Epithelial cell of prostate (primary cell): ENCODE measurements at regions not wholly inside any gene's neighbourhood (a gene's known extent, or its start where the extent isn't known, plus 50 kb on each side); places are given as distances from the start of the nearest gene placed in this dataset.
A peak's percentile ranks its signal among the peaks of the same experiment; 100 is the strongest.
"Not testable (repeated sequence)": the region's sequence is repeated elsewhere in the genome, so short reads cannot be mapped to it uniquely, and the experiment has no call there.

ENCODE experiments used
- DNase-seq: peaks from one replicate; pipeline ENCODE4 v3.0.0-alpha.2; 2011; ENCODE audit warnings: low read depth, low spot score
- H3K27ac ChIP-seq: fragments of 450-650 bp; 2 replicates; pipeline ENCODE4 v1.5.1; 2017; ENCODE audit warnings: mild to moderate bottlenecking

- H3K27ac ChIP-seq: no peak overlapping the region
- DNase-seq: no peak
Observed at GRCh38 chr1:173297798-173298391, 90.8 kb upstream of the TNFSF4 start.

GRCh38 chr1:173300061-173301044 is 93.2 kb upstream of the TNFSF4 start:
- DNase-seq: no peak
- H3K27ac ChIP-seq: no peak overlapping the region

GRCh38 chr1:173301507-173301906 is 94.4 kb upstream of the TNFSF4 start:
- peak; percentile 12 for DNase-seq
- no peak overlapping the region for H3K27ac ChIP-seq

GRCh38 chr1:173302366-173302765 is 95.2 kb upstream of the TNFSF4 start:
- DNase-seq: no peak
- no peak overlapping the region for H3K27ac ChIP-seq

GRCh38 chr1:173302890-173303829 is 96.0 kb upstream of the TNFSF4 start:
- DNase-seq: no peak

GRCh38 chr1:173303984-173304383 is 96.9 kb upstream of the TNFSF4 start:
- H3K27ac ChIP-seq: no peak overlapping the region
- no peak for DNase-seq

More at GRCh38 chr1:173302890-173303829, 96.0 kb upstream of the TNFSF4 start:
- no peak overlapping the region for H3K27ac ChIP-seq

- H3K27ac ChIP-seq: no peak overlapping the region
- no peak for DNase-seq
Observed at GRCh38 chr1:173304529-173305227, 97.5 kb upstream of the TNFSF4 start.

GRCh38 chr1:173307845-173308244 is 100.7 kb upstream of the TNFSF4 start:
- DNase-seq: no peak
- no peak overlapping the region for H3K27ac ChIP-seq

GRCh38 chr1:173314656-173315055 is 107.5 kb upstream of the TNFSF4 start:
- H3K27ac ChIP-seq: no peak overlapping the region
- DNase-seq: no peak

- no peak for DNase-seq
- H3K27ac ChIP-seq: no peak overlapping the region
Observed at GRCh38 chr1:173315296-173315695, 108.2 kb upstream of the TNFSF4 start.

GRCh38 chr1:173318788-173319187 is 111.7 kb upstream of the TNFSF4 start:
- DNase-seq: no peak
- H3K27ac ChIP-seq: no peak overlapping the region

- DNase-seq, H3K27ac ChIP-seq: not testable (repeated sequence)
Observed at GRCh38 chr1:173324352-173324751, 117.2 kb upstream of the TNFSF4 start.

- not testable (repeated sequence) for H3K27ac ChIP-seq, DNase-seq
Observed at GRCh38 chr1:173327987-173328386, 120.9 kb upstream of the TNFSF4 start.

- H3K27ac ChIP-seq: no peak overlapping the region
- no peak for DNase-seq
Observed at GRCh38 chr1:173328961-173329360, 121.8 kb upstream of the TNFSF4 start.

GRCh38 chr1:173329726-173330125 is 122.6 kb upstream of the TNFSF4 start:
- no peak overlapping the region for H3K27ac ChIP-seq
- no peak for DNase-seq

- no peak for DNase-seq
- peak overlapping the region; percentile 1 for H3K27ac ChIP-seq
Observed at GRCh38 chr1:173330149-173330951, 123.2 kb upstream of the TNFSF4 start.

- H3K27ac ChIP-seq: peak overlapping the region; percentile 1
- not testable (repeated sequence) for DNase-seq
Observed at GRCh38 chr1:173330952-173331548, 123.9 kb upstream of the TNFSF4 start.

GRCh38 chr1:173332026-173332425 is 124.9 kb upstream of the TNFSF4 start:
- DNase-seq: no peak
- no peak overlapping the region for H3K27ac ChIP-seq

- no peak overlapping the region for H3K27ac ChIP-seq
- no peak for DNase-seq
Observed at GRCh38 chr1:173333581-173333980, 126.5 kb upstream of the TNFSF4 start.
